ENCODE measurements at regions not wholly inside any gene's neighbourhood (a gene's known extent, or its start where the extent isn't known, plus 50 kb on each side); places are given as distances from the start of the nearest gene placed in this dataset.

- TF ChIP-seq, protein P1, sequence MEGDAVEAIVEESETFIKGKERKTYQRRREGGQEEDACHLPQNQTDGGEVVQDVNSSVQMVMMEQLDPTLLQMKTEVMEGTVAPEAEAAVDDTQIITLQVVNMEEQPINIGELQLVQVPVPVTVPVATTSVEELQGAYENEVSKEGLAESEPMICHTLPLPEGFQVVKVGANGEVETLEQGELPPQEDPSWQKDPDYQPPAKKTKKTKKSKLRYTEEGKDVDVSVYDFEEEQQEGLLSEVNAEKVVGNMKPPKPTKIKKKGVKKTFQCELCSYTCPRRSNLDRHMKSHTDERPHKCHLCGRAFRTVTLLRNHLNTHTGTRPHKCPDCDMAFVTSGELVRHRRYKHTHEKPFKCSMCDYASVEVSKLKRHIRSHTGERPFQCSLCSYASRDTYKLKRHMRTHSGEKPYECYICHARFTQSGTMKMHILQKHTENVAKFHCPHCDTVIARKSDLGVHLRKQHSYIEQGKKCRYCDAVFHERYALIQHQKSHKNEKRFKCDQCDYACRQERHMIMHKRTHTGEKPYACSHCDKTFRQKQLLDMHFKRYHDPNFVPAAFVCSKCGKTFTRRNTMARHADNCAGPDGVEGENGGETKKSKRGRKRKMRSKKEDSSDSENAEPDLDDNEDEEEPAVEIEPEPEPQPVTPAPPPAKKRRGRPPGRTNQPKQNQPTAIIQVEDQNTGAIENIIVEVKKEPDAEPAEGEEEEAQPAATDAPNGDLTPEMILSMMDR (conservative IDR thresholded peaks at IDR 0.05) = peak; percentile 53
- no peak for TF ChIP-seq ZFX (IDR thresholded peaks at IDR 0.05)
Observed at GRCh38 chr2:14907014-14907612, 274.6 kb downstream of the LRATD1 start.

All from C4-2B (cell line).